GM12878 (cell line): ENCODE measurements at regions not wholly inside any gene's neighbourhood (a gene's known extent, or its start where the extent isn't known, plus 50 kb on each side); places are given as distances from the start of the nearest gene placed in this dataset.

Experiments used
- ATAC-seq: fragments of 200-7000 bp; cut with Tn5 transposase; 3 replicates; pipeline ENCODE4 v1.9.1; 2020; ENCODE audit warnings: mild to moderate bottlenecking, moderate library complexity
- BruUV-seq: library from RNA; stranded (reverse); fragments of 400-500 nt; replicated peaks from 2 replicates; lab custom pipeline; 2021; lab: Mats Ljungman, UMichigan
- CTCF ChIA-PET: fragments of 300-600 bp; sonication (Branson Sonifier 250); formaldehyde crosslinking; extraction: SDS; loops from one replicate; lab custom pipeline; 2021; ENCODE audit warnings: inconsistent platforms; lab: Yijun Ruan, JAX
- POLR2A ChIA-PET: fragments of 350-600 bp; formaldehyde crosslinking; extraction: SDS; loops from one replicate; lab custom pipeline; 2021; ENCODE audit warnings: inconsistent platforms; lab: Charles Lee
- RAD21 ChIA-PET: fragments of 300-600 bp; sonication (Branson Sonifier 250); formaldehyde crosslinking; loops from one replicate; lab custom pipeline; 2023; ENCODE audit warnings: antibody characterized with exemption; ENCODE audit not compliant: unreplicated experiment; lab: Charles Lee
- SMC1A ChIA-PET: fragments of 300-600 bp; sonication (Branson Sonifier 250); formaldehyde crosslinking; loops from one replicate; lab custom pipeline; 2023; ENCODE audit not compliant: unreplicated experiment, uncharacterized antibody; lab: Charles Lee
- DNase-seq: peaks from one replicate; pipeline ENCODE4 v3.0.0-alpha.2; 2011; ENCODE audit warnings: low read depth, low spot score
- FAIRE-seq: peaks from 3 replicates; lab custom pipeline; 2011; peaks lifted over from hg19 to GRCh38; lab: Jason Lieb, UNC
- H2AFZ ChIP-seq: 2 replicates; pipeline ENCODE4 v1.6.0; 2011; ENCODE audit warnings: low read depth, low read length, control low read depth; ENCODE audit not compliant: control insufficient read depth
- H3K27ac ChIP-seq: 2 replicates; pipeline ENCODE4 v1.5.1; 2011; ENCODE audit warnings: control low read depth; ENCODE audit not compliant: control insufficient read depth, insufficient read depth
- H3K27me3 ChIP-seq, 2 experiments: replicated peaks in 1 of 2; 2 replicates each; pipeline versions ENCODE4 v1.6.0 to v1.6.1; 2011; ENCODE audit warnings: low read length in 1 of 2; ENCODE audit not compliant: control insufficient read depth in 2 of 2, insufficient read depth in 2 of 2
- H3K36me3 ChIP-seq, 2 experiments: 2 replicates each; pipeline ENCODE4 v1.5.1; 2011; ENCODE audit warnings: low read length in 1 of 2; ENCODE audit not compliant: control insufficient read depth in 2 of 2, insufficient read depth in 2 of 2
- H3K4me1 ChIP-seq: 2 replicates; pipeline ENCODE4 v1.6.1; 2011; ENCODE audit warnings: mild to moderate bottlenecking, low read length, moderate library complexity, mixed read lengths; ENCODE audit not compliant: control insufficient read depth, insufficient read depth
- H3K4me2 ChIP-seq: 2 replicates; pipeline ENCODE4 v1.6.0; 2011; ENCODE audit warnings: control low read depth; ENCODE audit not compliant: control insufficient read depth, insufficient read depth
- H3K4me3 ChIP-seq: fragments of 200-600 bp; sonication (generic); 2 replicates; pipeline ENCODE4 v1.5.1; 2016
- H3K79me2 ChIP-seq: 2 replicates; pipeline ENCODE4 v1.6.0; 2011; ENCODE audit warnings: low read length; ENCODE audit not compliant: control insufficient read depth, insufficient read depth
- H3K9ac ChIP-seq: 2 replicates; pipeline ENCODE4 v1.8.0; 2011; ENCODE audit warnings: low read length, control low read depth, mixed read lengths; ENCODE audit not compliant: control insufficient read depth, insufficient read depth
- H3K9me3 ChIP-seq: replicated peaks from 3 replicates; pipeline ENCODE4 v1.5.1; 2011; ENCODE audit warnings: mild to moderate bottlenecking, low read length; ENCODE audit not compliant: control insufficient read depth, insufficient read depth
- H4K20me1 ChIP-seq: 2 replicates; pipeline ENCODE4 v1.6.0; 2011; ENCODE audit not compliant: control insufficient read depth, insufficient read depth
- MYC ChIP-seq: IDR thresholded peaks from 2 replicates; pipeline ENCODE4 v1.6.1; 2011; ENCODE audit warnings: mild to moderate bottlenecking, low read length, moderate library complexity, inconsistent platforms; ENCODE audit not compliant: insufficient read depth, insufficient replicate concordance, insufficient read length, severe bottlenecking
- POLR2A ChIP-seq: IDR thresholded peaks from 2 replicates; pipeline ENCODE4 v1.6.1; 2011; ENCODE audit warnings: low read depth, mild to moderate bottlenecking, low read length
- SMAD5 ChIP-seq: IDR thresholded peaks from 2 replicates; pipeline ENCODE4 v1.6.1; 2016; ENCODE audit warnings: antibody characterized with exemption, low read depth
- STAT1 ChIP-seq: fragments of 450-650 bp; conservative IDR thresholded peaks from 2 replicates; pipeline ENCODE4 v1.6.1; 2014; ENCODE audit warnings: antibody characterized with exemption, mild to moderate bottlenecking
- ZSCAN29 ChIP-seq: fragments of 450-650 bp; IDR thresholded peaks from 2 replicates; pipeline ENCODE4 v1.6.1; 2017; ENCODE audit warnings: mild to moderate bottlenecking, moderate library complexity
- WGBS: methylation state at CpG from one replicate; pipeline ENCODE4 v1.1.6; 2016; ENCODE audit warnings: low lambda C conversion rate; ENCODE audit not compliant: insufficient replicate concordance, insufficient coverage; ENCODE audit errors: missing lambda C conversion rate; 5-methylcytosine and 5-hydroxymethylcytosine counted together
- in situ Hi-C: fragments of 300-500 bp; cut with MboI; formaldehyde crosslinking; loops from 9 replicates; pipeline ENCODE4 v1.14.3; 2018; ENCODE audit warnings: mixed read lengths
- intact Hi-C: fragments of 100-400 bp; cut with micrococcal nuclease; formaldehyde crosslinking; loops from one replicate; pipeline ENCODE4 v1.14.2; 2022; ENCODE audit not compliant: unreplicated experiment
- TF ChIP-seq, protein P1 (sequence below): fragments of 450-650 bp; IDR thresholded peaks from 2 replicates; pipeline ENCODE4 v1.6.1; 2014; ENCODE audit warnings: mild to moderate bottlenecking
- TF ChIP-seq, protein P2 (sequence below): IDR thresholded peaks from 2 replicates; pipeline ENCODE4 v1.6.1; 2011; ENCODE audit warnings: low read depth, low read length, improper control_type of control experiment, borderline replicate concordance
- TF ChIP-seq, protein P3 (sequence below): fragments of 450-650 bp; formaldehyde crosslinking; IDR thresholded peaks from 2 replicates; pipeline ENCODE4 v1.5.0; 2022; ENCODE audit warnings: mild to moderate bottlenecking, missing genetic modification characterization

DNA sequence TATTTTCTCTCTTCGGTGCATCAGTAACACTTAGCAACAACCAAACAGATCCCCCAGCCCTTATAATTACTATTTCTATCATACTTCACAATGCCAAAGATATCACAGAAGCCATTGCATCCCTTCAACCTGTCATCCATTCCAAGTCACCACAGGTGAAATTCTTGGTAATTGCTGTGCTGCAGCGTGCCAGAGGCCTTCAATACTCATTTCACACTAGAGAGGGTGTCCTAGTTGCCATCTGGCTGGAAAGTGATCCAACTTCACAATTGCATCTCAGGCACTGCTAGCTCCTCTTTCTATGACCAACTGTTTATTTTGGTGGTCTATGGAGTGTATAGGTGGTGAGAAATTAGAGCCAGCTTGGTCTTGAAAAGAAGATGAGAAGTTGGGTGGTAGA is 131.2 kb downstream of the NUP35 start:
- DNase-seq, result no peak
- H3K4me2 ChIP-seq, result no peak overlapping the region
- no peaks in the 10 kb centered on the region for H4K20me1 ChIP-seq
- CTCF ChIA-PET, result no interaction called here
- H3K9ac ChIP-seq, result no peak overlapping the region
- no peak for FAIRE-seq
- ATAC-seq, result no peak
- RAD21 ChIA-PET, result no interaction called here
- H3K4me3 ChIP-seq, result no peak overlapping the region
- TF ChIP-seq MYC (no peak), ZSCAN29 (no peak), POLR2A (no peak), SMAD5 (no peak), STAT1 (no peak)
- TF ChIP-seq, protein P1, sequence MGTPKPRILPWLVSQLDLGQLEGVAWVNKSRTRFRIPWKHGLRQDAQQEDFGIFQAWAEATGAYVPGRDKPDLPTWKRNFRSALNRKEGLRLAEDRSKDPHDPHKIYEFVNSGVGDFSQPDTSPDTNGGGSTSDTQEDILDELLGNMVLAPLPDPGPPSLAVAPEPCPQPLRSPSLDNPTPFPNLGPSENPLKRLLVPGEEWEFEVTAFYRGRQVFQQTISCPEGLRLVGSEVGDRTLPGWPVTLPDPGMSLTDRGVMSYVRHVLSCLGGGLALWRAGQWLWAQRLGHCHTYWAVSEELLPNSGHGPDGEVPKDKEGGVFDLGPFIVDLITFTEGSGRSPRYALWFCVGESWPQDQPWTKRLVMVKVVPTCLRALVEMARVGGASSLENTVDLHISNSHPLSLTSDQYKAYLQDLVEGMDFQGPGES, result no peak
- TF ChIP-seq, protein P2, sequence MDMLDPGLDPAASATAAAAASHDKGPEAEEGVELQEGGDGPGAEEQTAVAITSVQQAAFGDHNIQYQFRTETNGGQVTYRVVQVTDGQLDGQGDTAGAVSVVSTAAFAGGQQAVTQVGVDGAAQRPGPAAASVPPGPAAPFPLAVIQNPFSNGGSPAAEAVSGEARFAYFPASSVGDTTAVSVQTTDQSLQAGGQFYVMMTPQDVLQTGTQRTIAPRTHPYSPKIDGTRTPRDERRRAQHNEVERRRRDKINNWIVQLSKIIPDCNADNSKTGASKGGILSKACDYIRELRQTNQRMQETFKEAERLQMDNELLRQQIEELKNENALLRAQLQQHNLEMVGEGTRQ, result no peak
- TF ChIP-seq, protein P3, sequence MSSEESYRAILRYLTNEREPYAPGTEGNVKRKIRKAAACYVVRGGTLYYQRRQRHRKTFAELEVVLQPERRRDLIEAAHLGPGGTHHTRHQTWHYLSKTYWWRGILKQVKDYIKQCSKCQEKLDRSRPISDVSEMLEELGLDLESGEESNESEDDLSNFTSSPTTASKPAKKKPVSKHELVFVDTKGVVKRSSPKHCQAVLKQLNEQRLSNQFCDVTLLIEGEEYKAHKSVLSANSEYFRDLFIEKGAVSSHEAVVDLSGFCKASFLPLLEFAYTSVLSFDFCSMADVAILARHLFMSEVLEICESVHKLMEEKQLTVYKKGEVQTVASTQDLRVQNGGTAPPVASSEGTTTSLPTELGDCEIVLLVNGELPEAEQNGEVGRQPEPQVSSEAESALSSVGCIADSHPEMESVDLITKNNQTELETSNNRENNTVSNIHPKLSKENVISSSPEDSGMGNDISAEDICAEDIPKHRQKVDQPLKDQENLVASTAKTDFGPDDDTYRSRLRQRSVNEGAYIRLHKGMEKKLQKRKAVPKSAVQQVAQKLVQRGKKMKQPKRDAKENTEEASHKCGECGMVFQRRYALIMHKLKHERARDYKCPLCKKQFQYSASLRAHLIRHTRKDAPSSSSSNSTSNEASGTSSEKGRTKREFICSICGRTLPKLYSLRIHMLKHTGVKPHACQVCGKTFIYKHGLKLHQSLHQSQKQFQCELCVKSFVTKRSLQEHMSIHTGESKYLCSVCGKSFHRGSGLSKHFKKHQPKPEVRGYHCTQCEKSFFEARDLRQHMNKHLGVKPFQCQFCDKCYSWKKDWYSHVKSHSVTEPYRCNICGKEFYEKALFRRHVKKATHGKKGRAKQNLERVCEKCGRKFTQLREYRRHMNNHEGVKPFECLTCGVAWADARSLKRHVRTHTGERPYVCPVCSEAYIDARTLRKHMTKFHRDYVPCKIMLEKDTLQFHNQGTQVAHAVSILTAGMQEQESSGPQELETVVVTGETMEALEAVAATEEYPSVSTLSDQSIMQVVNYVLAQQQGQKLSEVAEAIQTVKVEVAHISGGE (CRISPR knock-in tag), result no peak
- no peaks in the 10 kb centered on the region for H3K36me3 ChIP-seq
- in situ Hi-C loops (no loop called here), intact Hi-C loops (no loop called here)
- POLR2A ChIA-PET, result no interaction called here
- WGBS, result 19% methylated on average over 2 of the region's 2 CpGs
- SMC1A ChIA-PET, result no interaction called here
- no peaks in the 10 kb centered on the region for H3K9me3 ChIP-seq
- BruUV-seq, result no TSS peak
- no peaks in the 10 kb centered on the region for H3K4me1 ChIP-seq
- no peak overlapping the region for H2AFZ ChIP-seq
- H3K27me3 ChIP-seq, result no peaks in the 10 kb centered on the region
- H3K27ac ChIP-seq, result no peak overlapping the region
- H3K79me2 ChIP-seq, result no peaks in the 10 kb centered on the region
